ENCODE measurements at regions not wholly inside any gene's neighbourhood (a gene's known extent, or its start where the extent isn't known, plus 50 kb on each side); places are given as distances from the start of the nearest gene placed in this dataset.

GRCh38 chr3:176796371-176796770 lies 400.9 kb downstream of the TBL1XR1 start:
- H3K4me3 ChIP-seq (ENCODE audit: insufficient read depth, low read depth, low read length): no peak overlapping the region
- H3K9me3 ChIP-seq (ENCODE audit: insufficient read depth, low read depth, low read length): no peaks in the 10 kb centered on the region
- Mint-ChIP-seq H3K36me3 (ENCODE audit: low read depth, unreplicated experiment) (no peaks in the 10 kb centered on the region), H3K27me3 (ENCODE audit: low read depth, unreplicated experiment) (no peaks in the 10 kb centered on the region), H3K4me1 (ENCODE audit: low read depth, unreplicated experiment) (peaks cover 3% of the 10 kb centered on the region), H3K9me3 (ENCODE audit: unreplicated experiment) (no peaks in the 10 kb centered on the region), H3K4me3 (ENCODE audit: unreplicated experiment) (no peak overlapping the region), H3K27ac (ENCODE audit: unreplicated experiment) (no peak overlapping the region)
- no peaks in the 10 kb centered on the region for H3K79me2 ChIP-seq (ENCODE audit: insufficient read depth, low read length)
- H2AFZ ChIP-seq (ENCODE audit: low read depth, low read length): no peak overlapping the region
- no peaks in the 10 kb centered on the region for H3K36me3 ChIP-seq (ENCODE audit: insufficient read depth, low read length)
- no peaks in the 10 kb centered on the region for H3K4me1 ChIP-seq (ENCODE audit: insufficient read depth, low read length)
- TF ChIP-seq CTCF (IDR thresholded peaks at IDR 0.05; ENCODE audit: insufficient read depth, low read depth, low read length): no peak
- TF ChIP-seq EZH2 (IDR thresholded peaks at IDR 0.05; ENCODE audit: insufficient read depth, low read length): no peak
- H3K4me2 ChIP-seq (ENCODE audit: low read length): peak overlapping the region; percentile 8
- no peaks in the 10 kb centered on the region for H4K20me1 ChIP-seq (ENCODE audit: insufficient read depth, low read length)
- H3K27ac ChIP-seq (ENCODE audit: low read depth, low read length): no peak overlapping the region
- peak; percentile 73 for DNase-seq (ENCODE audit: low read depth)
- no peak overlapping the region for H3K9ac ChIP-seq (ENCODE audit: low read length)
- H3K27me3 ChIP-seq (ENCODE audit: insufficient read depth, low read length): no peaks in the 10 kb centered on the region
- no peak for FAIRE-seq

GRCh38 chr3:176795891-176796290 lies 401.4 kb downstream of the TBL1XR1 start:
- Mint-ChIP-seq H3K27me3 (ENCODE audit: low read depth, unreplicated experiment) (no peaks in the 10 kb centered on the region), H3K4me3 (ENCODE audit: unreplicated experiment) (no peak overlapping the region), H3K4me1 (ENCODE audit: low read depth, unreplicated experiment) (peaks cover 3% of the 10 kb centered on the region), H3K27ac (ENCODE audit: unreplicated experiment) (no peak overlapping the region), H3K9me3 (ENCODE audit: unreplicated experiment) (no peaks in the 10 kb centered on the region), H3K36me3 (ENCODE audit: low read depth, unreplicated experiment) (no peaks in the 10 kb centered on the region)
- Histone ChIP-seq H4K20me1 (ENCODE audit: insufficient read depth, low read length) (no peaks in the 10 kb centered on the region), H3K4me2 (ENCODE audit: low read length) (peak overlapping the region; percentile 8), H3K79me2 (ENCODE audit: insufficient read depth, low read length) (no peaks in the 10 kb centered on the region), H3K4me1 (ENCODE audit: insufficient read depth, low read length) (no peaks in the 10 kb centered on the region), H3K9me3 (ENCODE audit: insufficient read depth, low read depth, low read length) (no peaks in the 10 kb centered on the region), H3K4me3 (ENCODE audit: insufficient read depth, low read depth, low read length) (no peak overlapping the region), H3K27me3 (ENCODE audit: insufficient read depth, low read length) (no peaks in the 10 kb centered on the region), H3K9ac (ENCODE audit: low read length) (no peak overlapping the region), H3K36me3 (ENCODE audit: insufficient read depth, low read length) (no peaks in the 10 kb centered on the region), H3K27ac (ENCODE audit: low read depth, low read length) (no peak overlapping the region), H2AFZ (ENCODE audit: low read depth, low read length) (no peak overlapping the region)
- no peak for FAIRE-seq
- DNase-seq (ENCODE audit: low read depth): peak; percentile 37
- TF ChIP-seq CTCF (IDR thresholded peaks at IDR 0.05; ENCODE audit: insufficient read depth, low read depth, low read length): no peak
- TF ChIP-seq EZH2 (IDR thresholded peaks at IDR 0.05; ENCODE audit: insufficient read depth, low read length): no peak

GRCh38 chr3:176794406-176794805 lies 402.9 kb downstream of the TBL1XR1 start:
- H3K4me2 ChIP-seq (ENCODE audit: low read length): no peak overlapping the region
- no peak for FAIRE-seq
- no peaks in the 10 kb centered on the region for H3K27me3 ChIP-seq (ENCODE audit: insufficient read depth, low read length)

More at GRCh38 chr3:176794406-176794805, 402.9 kb downstream of the TBL1XR1 start:
- Histone ChIP-seq H3K36me3 (ENCODE audit: insufficient read depth, low read length) (no peaks in the 10 kb centered on the region), H3K4me3 (ENCODE audit: insufficient read depth, low read depth, low read length) (no peak overlapping the region), H4K20me1 (ENCODE audit: insufficient read depth, low read length) (no peaks in the 10 kb centered on the region), H3K9ac (ENCODE audit: low read length) (no peak overlapping the region), H3K4me1 (ENCODE audit: insufficient read depth, low read length) (no peaks in the 10 kb centered on the region), H3K9me3 (ENCODE audit: insufficient read depth, low read depth, low read length) (no peaks in the 10 kb centered on the region), H3K27ac (ENCODE audit: low read depth, low read length) (no peak overlapping the region), H3K79me2 (ENCODE audit: insufficient read depth, low read length) (no peaks in the 10 kb centered on the region), H2AFZ (ENCODE audit: low read depth, low read length) (no peak overlapping the region)
- Mint-ChIP-seq H3K4me3 (ENCODE audit: unreplicated experiment) (no peak overlapping the region), H3K27me3 (ENCODE audit: low read depth, unreplicated experiment) (no peaks in the 10 kb centered on the region), H3K36me3 (ENCODE audit: low read depth, unreplicated experiment) (no peaks in the 10 kb centered on the region), H3K27ac (ENCODE audit: unreplicated experiment) (no peak overlapping the region), H3K9me3 (ENCODE audit: unreplicated experiment) (no peaks in the 10 kb centered on the region), H3K4me1 (ENCODE audit: low read depth, unreplicated experiment) (peaks cover 5% of the 10 kb centered on the region)
- no peak for DNase-seq (ENCODE audit: low read depth)
- TF ChIP-seq EZH2 (IDR thresholded peaks at IDR 0.05; ENCODE audit: insufficient read depth, low read length) (no peak), CTCF (IDR thresholded peaks at IDR 0.05; ENCODE audit: insufficient read depth, low read depth, low read length) (no peak)

Data from astrocyte (in vitro differentiated cells and primary cell).